ES-I3 (cell line): ENCODE measurements at regions not wholly inside any gene's neighbourhood (a gene's known extent, or its start where the extent isn't known, plus 50 kb on each side); places are given as distances from the start of the nearest gene placed in this dataset.
"Not testable (repeated sequence)": the region's sequence is repeated elsewhere in the genome, so short reads cannot be mapped to it uniquely, and the experiment has no call there.

ENCODE experiments used
- H3K36me3 ChIP-seq: 2 replicates; pipeline ENCODE4 v1.6.1; 2013; ENCODE audit warnings: mild to moderate bottlenecking, low read length, control low read depth, moderate library complexity; ENCODE audit not compliant: insufficient read depth
- H3K4me1 ChIP-seq: 2 replicates; pipeline ENCODE4 v1.6.1; 2013; ENCODE audit warnings: mild to moderate bottlenecking, control low read depth, low read length; ENCODE audit not compliant: insufficient read depth
- H3K9ac ChIP-seq: 2 replicates; pipeline ENCODE4 v1.6.1; 2013; ENCODE audit warnings: low read depth, mild to moderate bottlenecking, low read length, moderate library complexity
- H3K9me3 ChIP-seq: 2 replicates; pipeline ENCODE4 v1.6.1; 2013; ENCODE audit warnings: mild to moderate bottlenecking, low read length, moderate library complexity; ENCODE audit not compliant: control insufficient read depth, insufficient read depth

GRCh38 chr3:104281713-104282112 is 1085.0 kb upstream of the ALCAM start:
- Histone ChIP-seq H3K9me3 (peaks cover 25% of the 10 kb centered on the region), H3K9ac (no peak overlapping the region), H3K36me3 (no peaks in the 10 kb centered on the region)

DNA sequence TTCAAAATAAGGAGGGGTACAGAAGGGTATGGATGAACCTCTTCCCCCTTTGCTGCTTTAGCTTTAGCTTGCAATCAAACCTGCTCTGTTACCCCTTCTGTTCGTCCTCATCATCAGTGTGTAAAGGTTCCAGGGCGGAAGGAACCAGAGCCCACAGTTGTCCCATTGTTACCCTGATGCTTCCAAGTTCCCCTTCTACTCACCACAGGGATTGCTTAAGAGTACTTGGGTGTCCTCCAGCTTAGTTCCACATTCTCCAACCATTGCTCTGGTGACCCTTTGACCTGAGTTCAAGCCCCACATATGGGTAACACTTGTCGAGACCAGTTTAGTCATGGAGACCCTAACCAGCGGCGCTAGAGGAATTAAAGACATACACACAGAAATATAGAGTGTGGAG is 1080.1 kb upstream of the ALCAM start:
- no peaks in the 10 kb centered on the region for H3K36me3 ChIP-seq
- H3K9me3 ChIP-seq, result peaks cover 7% of the 10 kb centered on the region; the same call in 1 of the 2 replicates
- no peak overlapping the region for H3K9ac ChIP-seq
- H3K4me1 ChIP-seq, result peaks cover 6% of the 10 kb centered on the region; the same call in 1 of the 2 replicates

More at GRCh38 chr3:104281713-104282112, 1085.0 kb upstream of the ALCAM start:
- no peaks in the 10 kb centered on the region for H3K4me1 ChIP-seq

- Histone ChIP-seq H3K9me3 (peaks cover 5% of the 10 kb centered on the region; the same call in 1 of the 2 replicates), H3K4me1 (peaks cover 10% of the 10 kb centered on the region; the same call in 1 of the 2 replicates), H3K9ac (no peak overlapping the region), H3K36me3 (no peaks in the 10 kb centered on the region)
These were observed 1075.3 kb upstream of the ALCAM start for GRCh38 chr3:104291437-104291851.

DNA sequence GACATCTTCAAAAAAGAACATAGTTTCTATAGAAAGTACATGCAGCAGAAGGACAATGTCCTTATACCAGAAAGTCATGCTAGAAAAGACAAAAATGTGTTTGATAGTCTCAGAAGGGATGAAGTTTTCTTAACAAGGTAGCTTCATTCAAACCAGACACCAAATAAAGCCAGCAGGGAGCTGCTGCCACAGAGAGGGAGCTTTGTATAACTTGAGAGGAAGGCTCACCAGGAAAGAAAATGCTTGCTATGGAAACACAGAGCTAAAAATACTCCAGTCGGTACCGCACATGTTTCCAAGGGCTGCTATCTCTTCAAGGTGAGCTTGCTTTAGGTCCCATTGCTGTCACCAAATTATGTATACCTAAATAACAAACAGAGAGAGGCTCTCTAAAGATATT is 1074.8 kb upstream of the ALCAM start:
- H3K9ac ChIP-seq, result no peak overlapping the region
- H3K9me3 ChIP-seq, result peaks cover 1% of the 10 kb centered on the region; the same call in 1 of the 2 replicates
- H3K36me3 ChIP-seq, result no peaks in the 10 kb centered on the region
- peaks cover 10% of the 10 kb centered on the region; the same call in 1 of the 2 replicates for H3K4me1 ChIP-seq

DNA sequence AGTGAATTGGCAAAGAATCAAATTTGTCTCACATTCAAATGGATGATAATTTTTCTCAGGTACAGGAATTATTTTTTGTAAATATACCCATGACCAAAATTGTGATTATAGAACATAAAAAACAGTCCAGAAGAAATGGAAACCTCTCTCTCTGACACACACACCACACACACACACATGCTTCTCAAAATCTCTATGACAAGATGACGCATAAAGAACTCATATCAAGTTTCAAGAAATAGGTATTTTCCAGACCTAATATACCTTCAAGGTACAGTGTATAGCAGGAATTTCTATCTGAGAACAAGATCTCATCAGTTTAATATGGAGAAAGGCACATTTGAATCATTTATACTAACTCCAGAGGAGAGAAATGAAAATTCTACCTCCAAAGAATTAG is 1069.1 kb upstream of the ALCAM start:
- H3K9ac ChIP-seq, result no peak overlapping the region
- H3K4me1 ChIP-seq, result no peaks in the 10 kb centered on the region; the same call in 1 of the 2 replicates
- H3K36me3 ChIP-seq, result no peaks in the 10 kb centered on the region
- H3K9me3 ChIP-seq, result no peaks in the 10 kb centered on the region

- no peaks in the 10 kb centered on the region; the same call in 1 of the 2 replicates for H3K4me1 ChIP-seq
These were observed 1068.0 kb upstream of the ALCAM start for GRCh38 chr3:104298662-104299061.

DNA sequence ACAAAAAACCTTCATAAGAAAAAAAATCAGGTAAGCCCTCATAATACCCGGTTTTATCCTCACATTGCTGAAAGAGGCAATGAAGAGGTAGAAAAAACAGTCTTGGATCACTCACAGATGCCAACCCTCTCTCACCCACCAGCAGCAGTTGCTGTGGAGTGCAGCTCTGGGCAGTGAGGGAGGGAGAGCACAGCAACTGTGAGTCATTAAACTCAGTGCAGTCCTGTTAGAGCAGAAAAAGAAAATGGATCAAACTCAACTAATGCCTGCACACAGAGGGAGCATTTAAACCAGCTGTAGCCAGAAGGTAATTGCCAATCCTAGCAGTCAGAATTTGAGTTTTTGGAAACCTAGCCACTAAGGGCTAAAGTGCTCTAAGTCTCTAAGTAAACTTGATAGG is 1050.6 kb upstream of the ALCAM start:
- Histone ChIP-seq H3K9ac (no peak overlapping the region), H3K9me3 (0 out of 2 replicates have a peak, but pooled peaks cover 3% of the 10 kb centered on the region), H3K36me3 (no peaks in the 10 kb centered on the region; the same call in 1 of the 2 replicates), H3K4me1 (no peaks in the 10 kb centered on the region)

More at GRCh38 chr3:104298662-104299061, 1068.0 kb upstream of the ALCAM start:
- Histone ChIP-seq H3K9ac (no peak overlapping the region), H3K36me3 (no peaks in the 10 kb centered on the region), H3K9me3 (no peaks in the 10 kb centered on the region)

GRCh38 chr3:104323226-104323625 is 1043.5 kb upstream of the ALCAM start:
- Histone ChIP-seq H3K9me3 (peaks cover 25% of the 10 kb centered on the region; the same call in 1 of the 2 replicates), H3K9ac (no peak overlapping the region), H3K4me1 (no peaks in the 10 kb centered on the region), H3K36me3 (peaks cover 4% of the 10 kb centered on the region; the same call in 1 of the 2 replicates)

GRCh38 chr3:104347291-104347690 is 1019.4 kb upstream of the ALCAM start:
- H3K9ac ChIP-seq, result no peak overlapping the region
- peaks cover 3% of the 10 kb centered on the region; the same call in 1 of the 2 replicates for H3K36me3 ChIP-seq
- H3K9me3 ChIP-seq, result peaks cover 9% of the 10 kb centered on the region; the same call in 1 of the 2 replicates
- H3K4me1 ChIP-seq, result no peaks in the 10 kb centered on the region

GRCh38 chr3:104349836-104350235 is 1016.9 kb upstream of the ALCAM start:
- Histone ChIP-seq H3K9me3 (peaks cover 13% of the 10 kb centered on the region; the same call in 1 of the 2 replicates), H3K36me3 (peaks cover 7% of the 10 kb centered on the region; the same call in 1 of the 2 replicates), H3K9ac (no peak overlapping the region), H3K4me1 (no peaks in the 10 kb centered on the region)

DNA sequence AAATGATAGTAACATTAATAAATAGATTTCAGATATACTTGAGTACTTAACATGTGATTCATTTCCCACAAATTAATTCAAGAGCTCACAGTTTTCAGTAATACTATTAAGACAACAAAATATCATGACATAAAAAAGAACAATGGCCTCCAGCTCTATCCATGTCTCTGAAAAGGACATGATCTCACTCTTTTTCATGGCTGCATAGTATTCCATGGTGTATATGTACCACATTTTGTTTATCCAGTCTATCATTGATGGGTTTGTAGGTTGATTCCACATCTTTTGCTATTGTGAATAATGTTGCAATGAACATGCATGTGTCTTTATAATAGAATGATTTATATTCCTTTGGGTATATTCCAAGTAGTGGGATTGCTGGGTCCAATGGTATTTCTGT is 1012.8 kb upstream of the ALCAM start:
- Histone ChIP-seq H3K4me1 (no peaks in the 10 kb centered on the region), H3K9ac (no peak overlapping the region), H3K9me3 (peaks cover 13% of the 10 kb centered on the region; the same call in 1 of the 2 replicates), H3K36me3 (peaks cover 4% of the 10 kb centered on the region; the same call in 1 of the 2 replicates)

GRCh38 chr3:104359546-104359945 is 1007.2 kb upstream of the ALCAM start:
- Histone ChIP-seq H3K36me3 (no peaks in the 10 kb centered on the region), H3K9me3 (no peaks in the 10 kb centered on the region), H3K9ac (no peak overlapping the region), H3K4me1 (peaks cover 7% of the 10 kb centered on the region; the same call in 1 of the 2 replicates)

DNA sequence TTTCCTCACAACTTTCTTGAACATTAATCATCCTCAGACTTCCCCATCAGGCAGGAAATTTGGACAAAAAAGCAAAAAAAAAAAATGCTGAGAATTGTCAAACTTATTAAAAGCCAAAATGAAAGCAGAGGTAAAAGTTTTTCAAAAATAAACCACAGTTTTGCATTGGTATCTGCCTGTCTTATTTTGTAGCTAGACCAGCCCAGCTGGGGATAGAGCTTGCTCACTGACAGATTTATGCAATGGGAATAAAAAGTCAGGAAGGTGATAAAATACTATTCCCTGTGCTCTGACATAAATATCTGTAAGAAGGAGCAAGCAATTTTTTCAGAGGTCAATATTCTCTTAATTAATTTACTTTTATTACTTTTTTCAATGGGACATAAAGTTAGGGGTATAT is 1006.7 kb upstream of the ALCAM start:
- peaks cover 7% of the 10 kb centered on the region; the same call in 1 of the 2 replicates for H3K4me1 ChIP-seq
- H3K36me3 ChIP-seq, result no peaks in the 10 kb centered on the region
- H3K9ac ChIP-seq, result no peak overlapping the region
- H3K9me3 ChIP-seq, result no peaks in the 10 kb centered on the region

- H3K36me3 ChIP-seq, H3K4me1 ChIP-seq, H3K9ac ChIP-seq, H3K9me3 ChIP-seq: not testable (repeated sequence)
These were observed 1005.0 kb upstream of the ALCAM start for GRCh38 chr3:104361748-104362147.

DNA sequence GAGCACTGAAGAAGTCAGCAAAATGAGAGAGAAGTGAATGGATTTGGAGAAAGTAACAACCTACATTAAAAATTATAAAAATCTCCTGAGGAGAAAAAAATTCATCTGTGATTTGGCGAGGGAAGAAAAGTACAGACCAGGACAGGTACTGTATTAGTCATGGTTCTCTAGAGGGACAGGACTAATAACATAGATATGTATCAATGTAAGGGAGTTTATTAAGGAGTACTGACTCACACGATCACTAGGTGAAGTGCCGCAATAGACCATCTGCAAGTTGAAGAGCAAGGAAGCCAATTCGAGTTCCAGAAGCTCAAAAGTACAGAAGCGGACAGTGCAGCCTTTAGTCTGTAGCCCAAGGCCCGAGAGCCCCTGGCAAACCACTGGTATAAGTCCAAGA is 1004.4 kb upstream of the ALCAM start:
- H3K4me1 ChIP-seq, result peaks cover 7% of the 10 kb centered on the region; the same call in 1 of the 2 replicates
- H3K36me3 ChIP-seq, result no peaks in the 10 kb centered on the region
- no peaks in the 10 kb centered on the region for H3K9me3 ChIP-seq
- no peak overlapping the region for H3K9ac ChIP-seq
